IMR-90 (cell line): ENCODE measurements at regions not wholly inside any gene's neighbourhood (a gene's known extent, or its start where the extent isn't known, plus 50 kb on each side); places are given as distances from the start of the nearest gene placed in this dataset.
A peak's percentile ranks its signal among the peaks of the same experiment; 100 is the strongest.

Experiments
- ATAC-seq: fragments of 200-7000 bp; cut with Tn5 transposase; 2 replicates; pipeline ENCODE4 v1.9.1; 2020; ENCODE audit warnings: low read depth, mild to moderate bottlenecking, moderate library complexity
- BruUV-seq: library from RNA; stranded (reverse); fragments of 400-500 nt; replicated peaks from 2 replicates; lab custom pipeline; 2021; lab: Mats Ljungman, UMichigan
- CTCF ChIA-PET: fragments of 300-600 bp; formaldehyde crosslinking; extraction: SDS; loops from one replicate; lab custom pipeline; 2021; ENCODE audit warnings: antibody characterized with exemption; lab: Yijun Ruan, JAX
- POLR2A ChIA-PET: fragments of 300-600 bp; sonication (Branson Sonifier 250); formaldehyde crosslinking; loops from one replicate; lab custom pipeline; 2022; ENCODE audit warnings: antibody characterized with exemption; ENCODE audit not compliant: unreplicated experiment; lab: Charles Lee
- DNase-seq: peaks from one replicate; pipeline ENCODE4 v3.0.0; 2013
- H2AFZ ChIP-seq: replicated peaks from 2 replicates; pipeline ENCODE3; 2013; ENCODE audit warnings: low read length, mild to moderate bottlenecking; ENCODE audit not compliant: poor library complexity
- H2AK5ac ChIP-seq: 2 replicates; pipeline ENCODE4 v1.6.1; 2013; ENCODE audit warnings: low read depth, low read length, inconsistent platforms
- H2AK9ac ChIP-seq: replicated peaks from 2 replicates; pipeline ENCODE3; 2013; ENCODE audit warnings: mild to moderate bottlenecking, low read depth, low read length, moderate library complexity; ENCODE audit not compliant: poor library complexity
- H2BK120ac ChIP-seq: 2 replicates; pipeline ENCODE4 v1.6.1; 2013; ENCODE audit warnings: low read depth, low read length, inconsistent platforms
- H2BK15ac ChIP-seq: 3 replicates; pipeline ENCODE4 v1.6.1; 2013; ENCODE audit warnings: low read depth, low read length, inconsistent platforms
- H2BK20ac ChIP-seq: 2 replicates; pipeline ENCODE4 v1.6.1; 2013; ENCODE audit warnings: low read depth, mild to moderate bottlenecking, inconsistent platforms, low read length, moderate library complexity
- H2BK5ac ChIP-seq: 2 replicates; pipeline ENCODE4 v1.6.1; 2013; ENCODE audit warnings: mild to moderate bottlenecking, low read depth, low read length, inconsistent platforms; ENCODE audit not compliant: poor library complexity, severe bottlenecking
- H3K14ac ChIP-seq: replicated peaks from 2 replicates; pipeline ENCODE4 v1.6.1; 2013; ENCODE audit warnings: low read depth, low read length, inconsistent platforms
- H3K18ac ChIP-seq: 2 replicates; pipeline ENCODE4 v1.6.1; 2013; ENCODE audit warnings: low read depth, low read length, control low read depth
- H3K23ac ChIP-seq: 2 replicates; pipeline ENCODE4 v1.6.1; 2013; ENCODE audit warnings: low read depth, low read length, inconsistent platforms
- H3K27ac ChIP-seq: 2 replicates; pipeline ENCODE4 v1.5.1; 2013; ENCODE audit warnings: mild to moderate bottlenecking, control low read depth, low read length; ENCODE audit not compliant: insufficient read depth
- H3K27me3 ChIP-seq: 2 replicates; pipeline ENCODE4 v1.6.1; 2013; ENCODE audit warnings: low read length; ENCODE audit not compliant: control insufficient read depth, insufficient read depth
- H3K36me3 ChIP-seq: 2 replicates; pipeline ENCODE4 v1.6.1; 2013; ENCODE audit warnings: low read length, mixed read lengths; ENCODE audit not compliant: control insufficient read depth, insufficient read depth
- H3K4ac ChIP-seq: 2 replicates; pipeline ENCODE4 v1.6.1; 2013; ENCODE audit warnings: low read depth, low read length, inconsistent platforms
- H3K4me1 ChIP-seq: 2 replicates; pipeline ENCODE4 v1.6.1; 2013; ENCODE audit warnings: low read length, mixed read lengths; ENCODE audit not compliant: control insufficient read depth, insufficient read depth
- H3K4me2 ChIP-seq: 2 replicates; pipeline ENCODE4 v1.6.1; 2013; ENCODE audit warnings: low read depth, mild to moderate bottlenecking, control low read depth, low read length, moderate library complexity
- H3K4me3 ChIP-seq: 2 replicates; pipeline ENCODE4 v1.5.1; 2013; ENCODE audit warnings: low read depth, mild to moderate bottlenecking, control low read depth, low read length, moderate library complexity; ENCODE audit not compliant: insufficient read depth
- H3K56ac ChIP-seq: 2 replicates; pipeline ENCODE4 v1.6.1; 2013; ENCODE audit warnings: low read length, inconsistent platforms; ENCODE audit not compliant: insufficient read depth; ENCODE audit errors: extremely low read depth
- H3K79me1 ChIP-seq, 2 experiments: 2 replicates each; pipeline ENCODE4 v1.6.1; 2013; ENCODE audit warnings: low read length in 2 of 2, inconsistent platforms in 1 of 2, low read depth in 1 of 2
- H3K9ac ChIP-seq: 2 replicates; pipeline ENCODE4 v1.6.1; 2013; ENCODE audit warnings: low read depth, low read length, control low read depth
- H3K9me1 ChIP-seq: 2 replicates; pipeline ENCODE4 v1.6.1; 2013; ENCODE audit warnings: low read length, inconsistent platforms; ENCODE audit not compliant: insufficient read depth
- H3K9me3 ChIP-seq: 2 replicates; pipeline ENCODE4 v1.6.1; 2013; ENCODE audit warnings: low read length; ENCODE audit not compliant: control insufficient read depth, insufficient read depth
- H4K20me1 ChIP-seq: 2 replicates; pipeline ENCODE4 v1.6.1; 2013; ENCODE audit warnings: low read length, inconsistent platforms; ENCODE audit not compliant: insufficient read depth
- H4K5ac ChIP-seq: 2 replicates; pipeline ENCODE4 v1.6.1; 2013; ENCODE audit warnings: mild to moderate bottlenecking, low read depth, low read length, control low read depth
- H4K8ac ChIP-seq, 2 experiments: 2 replicates each; pipeline ENCODE4 v1.6.1; 2013; ENCODE audit warnings: low read depth in 2 of 2, low read length in 2 of 2, control low read depth in 1 of 2, inconsistent platforms in 1 of 2
- H4K91ac ChIP-seq: 2 replicates; pipeline ENCODE4 v1.6.1; 2013; ENCODE audit warnings: low read depth, low read length, inconsistent platforms; ENCODE audit not compliant: insufficient read depth
- MAZ ChIP-seq: IDR thresholded peaks from 2 replicates; pipeline ENCODE4 v1.6.1; 2012; ENCODE audit warnings: low read depth, mild to moderate bottlenecking, low read length, improper control_type of control experiment, moderate library complexity, borderline replicate concordance
- NFE2L2 ChIP-seq: fragments of 150-350 bp; IDR thresholded peaks from 2 replicates; pipeline ENCODE4 v1.6.1; 2016; ENCODE audit warnings: low read depth, mild to moderate bottlenecking, low read length
- WGBS, 2 experiments: methylation state at CpG; one replicate each; pipeline versions ENCODE4 v1.1.5 to v1.1.7; 2013; ENCODE audit warnings: missing lambda C conversion rate in 2 of 2; ENCODE audit not compliant: insufficient read length in 1 of 2; ENCODE audit errors: extremely low coverage in 2 of 2; 5-methylcytosine and 5-hydroxymethylcytosine counted together
- dilution Hi-C: fragments of 300-500 bp; cut with HindIII; formaldehyde crosslinking; loops from one replicate; pipeline ENCODE4 v1.14.3; 2018; ENCODE audit warnings: low sequenced_read_pairs; ENCODE audit not compliant: unreplicated experiment
- in situ Hi-C: fragments of 300-500 bp; cut with MboI; formaldehyde crosslinking; loops from 3 replicates; pipeline ENCODE4 v1.14.3; 2019; ENCODE audit warnings: low sequenced_read_pairs, inconsistent platforms, mixed read lengths
- intact Hi-C: fragments of 100-400 bp; cut with micrococcal nuclease; formaldehyde crosslinking; loops from 2 replicates; pipeline ENCODE4 v1.10.0; 2022

- Histone ChIP-seq H2BK120ac (peak overlapping the region; percentile 86), H2AK5ac (peak overlapping the region; percentile 78), H4K5ac (peak overlapping the region; percentile 0; the same call in 1 of the 2 replicates), H3K9me3 (no peaks in the 10 kb centered on the region), H4K91ac (peak overlapping the region; percentile 49), H3K79me1 (peaks cover 0 to 5% of the 10 kb centered on the region in 2 experiments; a peak in 1 of 4 replicates), H3K4me1 (peaks cover 9% of the 10 kb centered on the region), H2BK20ac (peak overlapping the region; percentile 83), H2AK9ac (no peak overlapping the region), H3K27ac (peak overlapping the region; percentile 4; the same call in 1 of the 2 replicates), H3K9me1 (peaks cover 4% of the 10 kb centered on the region; the same call in 1 of the 2 replicates), H3K14ac (peak overlapping the region; percentile 69), H2BK5ac (peak overlapping the region; percentile 84), H3K36me3 (no peaks in the 10 kb centered on the region), H3K4me3 (no peak overlapping the region), H3K27me3 (no peaks in the 10 kb centered on the region), H3K56ac (no peak overlapping the region), H3K18ac (peak overlapping the region; percentile 65; the same call in 1 of the 2 replicates), H3K23ac (peak overlapping the region; percentile 82), H3K4ac (peak overlapping the region; percentile 80), H3K9ac (no peak overlapping the region), H2AFZ (peak overlapping the region; percentile 44), H2BK15ac (peak overlapping the region; percentile 72; the same call in 2 of the 3 replicates), H3K4me2 (no peak overlapping the region), H4K20me1 (no peaks in the 10 kb centered on the region), H4K8ac (peak overlapping the region in 1 of 2 experiments; percentile 38; a peak in 2 of 4 replicates)
- DNase-seq (no peak), ATAC-seq (no peak)
- in situ Hi-C loops (no loop called here), intact Hi-C loops (no loop called here), dilution Hi-C loops (no loop called here)
- no TSS peak for BruUV-seq
- WGBS, 2 experiments, result 60% methylated on average over 1 of the region's 4 CpGs; no CpG with 5 or more reads in 1 of the 2 experiments
- ChIA-PET CTCF (interaction anchor here (0.8 kb wide), 1 partner anchor 456 kb away, joined by 3 read pairs; the partner anchor contains the start of gene FAM133B), POLR2A (no interaction called here)
- TF ChIP-seq NFE2L2 (0 out of 2 replicates have a peak, but pooled peaks have one; percentile 25), MAZ (no peak)
Observed at GRCh38 chr7:93046641-93047040, 71.1 kb downstream of the SAMD9 start.
